H1 (cell line): ENCODE measurements at regions not wholly inside any gene's neighbourhood (a gene's known extent, or its start where the extent isn't known, plus 50 kb on each side); places are given as distances from the start of the nearest gene placed in this dataset.

Source experiments
- TCF12 ChIP-seq: IDR thresholded peaks from 2 replicates; pipeline ENCODE4 v1.6.1; 2011; ENCODE audit warnings: low read depth, mild to moderate bottlenecking, low read length

- TF ChIP-seq TCF12, result no peak
Measured at GRCh38 chr17:79673517-79673916, 57.2 kb upstream of the ENPP7 start (continued).
